ENCODE measurements at regions not wholly inside any gene's neighbourhood (a gene's known extent, or its start where the extent isn't known, plus 50 kb on each side); places are given as distances from the start of the nearest gene placed in this dataset.
"Not testable (repeated sequence)": the region's sequence is repeated elsewhere in the genome, so short reads cannot be mapped to it uniquely, and the experiment has no call there.

DNA sequence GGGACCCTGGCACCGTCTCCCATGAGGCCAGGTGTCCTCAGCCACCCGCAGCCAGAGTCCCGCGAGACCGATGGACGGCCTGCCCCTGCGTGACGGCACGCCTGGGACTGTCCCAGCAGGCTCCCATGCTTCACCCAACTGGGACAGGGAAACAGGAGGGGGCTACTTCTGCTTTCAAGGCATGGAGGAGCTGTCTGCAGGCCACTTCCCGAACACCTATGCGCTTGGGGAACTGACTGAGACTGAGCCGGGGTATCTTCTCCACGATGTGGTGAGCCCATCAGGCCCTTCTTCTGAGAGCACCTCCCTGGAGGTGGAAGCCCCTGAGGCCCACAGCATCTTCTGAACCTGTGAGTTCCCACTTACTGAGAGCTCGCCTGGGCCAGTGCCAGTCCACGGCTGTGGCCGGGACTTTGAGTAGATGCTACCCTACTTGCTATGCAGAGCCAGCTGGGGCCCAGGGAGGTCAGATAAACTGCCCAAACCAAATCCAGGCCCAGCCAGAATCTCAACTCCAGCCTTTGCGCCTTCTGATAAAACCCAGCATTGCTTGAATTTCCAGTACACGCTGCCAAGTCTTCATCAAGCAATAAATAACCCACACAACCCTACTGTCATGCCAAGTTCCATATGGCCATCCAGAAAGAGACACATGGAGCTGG is 85.4 kb upstream of the METTL9 start:
- peak overlapping the region in 1 of 2 donors; percentile 18 for H3K4me3 ChIP-seq
- not testable (repeated sequence) for ATAC-seq

DNA sequence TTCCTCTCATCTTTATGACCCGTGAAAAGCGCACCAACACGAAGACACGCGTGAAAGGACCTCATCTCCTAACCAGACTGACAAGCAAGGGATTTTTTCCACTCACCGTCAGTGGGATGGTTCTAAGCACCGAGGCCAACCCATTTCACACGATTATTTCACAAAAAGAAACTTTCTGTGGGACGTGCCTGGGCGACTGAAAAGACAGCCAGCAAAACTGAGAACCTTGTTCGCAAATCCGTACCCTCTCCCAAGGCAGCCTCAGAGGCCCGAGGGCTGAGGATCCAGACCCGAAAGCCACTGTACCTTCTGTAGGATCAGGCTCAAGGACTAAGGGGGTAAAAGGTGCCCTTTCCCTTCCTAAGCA is 84.9 kb upstream of the METTL9 start:
- Histone ChIP-seq H3K4me3 (peak overlapping the region in 1 of 2 donors; percentile 18), H3K4me1 (peaks cover 17 to 86% (median 67%) of the 10 kb centered on the region in 3 donors), H3K27ac (peak overlapping the region; percentile 66 to 88 (median 87))
- H3K36me3 ChIP-seq, H3K27me3 ChIP-seq, ATAC-seq, H3K9me3 ChIP-seq: not testable (repeated sequence)
- 39 to 67% methylated on average over 12 of the region's 14 CpGs for WGBS, 2 donors (ENCODE audit: low coverage in 1 of 2)

More for the DNA sequence above, 85.4 kb upstream of the METTL9 start:
- not testable (repeated sequence) for H3K36me3 ChIP-seq, H3K9me3 ChIP-seq, H3K27me3 ChIP-seq
- 28 to 60% methylated on average over 3 to 4 of the region's 18 CpGs for WGBS, 2 donors (ENCODE audit: low coverage in 1 of 2)
- H3K4me1 ChIP-seq = peaks cover 17 to 92% (median 72%) of the 10 kb centered on the region in 3 donors
- TF ChIP-seq POLR2AphosphoS5 (IDR thresholded peaks at IDR 0.05) = peak; percentile 27
- peak overlapping the region; percentile 66 to 88 (median 87) for H3K27ac ChIP-seq

DNA sequence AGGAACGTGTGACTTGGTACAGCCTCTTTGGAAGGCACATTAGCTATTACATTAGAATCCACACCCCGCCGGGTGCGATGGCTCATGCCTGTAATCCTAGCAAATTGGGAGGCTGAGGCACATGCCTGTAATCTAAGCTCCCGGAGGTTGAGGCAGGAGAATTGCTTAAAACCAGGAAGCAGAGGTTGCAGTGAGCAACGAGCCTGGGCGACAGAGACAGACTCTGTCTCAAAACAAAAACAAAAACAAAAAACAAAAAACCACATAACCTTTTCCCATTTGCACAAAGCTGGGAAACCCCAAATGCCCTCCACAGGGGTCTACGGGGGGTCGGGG is 82.7 kb upstream of the METTL9 start:
- H3K4me3 ChIP-seq = peak overlapping the region in 1 of 2 donors; percentile 34
- 5 to 30% methylated on average over 3 to 4 of the region's 9 CpGs for WGBS, 2 donors (ENCODE audit: low coverage in 1 of 2)
- H3K9me3 ChIP-seq, H3K36me3 ChIP-seq, ATAC-seq, H3K27me3 ChIP-seq: not testable (repeated sequence)
- peaks cover 13 to 79% (median 50%) of the 10 kb centered on the region in 3 donors for H3K4me1 ChIP-seq
- H3K27ac ChIP-seq = peak overlapping the region; percentile 75 to 88 (median 87)

DNA sequence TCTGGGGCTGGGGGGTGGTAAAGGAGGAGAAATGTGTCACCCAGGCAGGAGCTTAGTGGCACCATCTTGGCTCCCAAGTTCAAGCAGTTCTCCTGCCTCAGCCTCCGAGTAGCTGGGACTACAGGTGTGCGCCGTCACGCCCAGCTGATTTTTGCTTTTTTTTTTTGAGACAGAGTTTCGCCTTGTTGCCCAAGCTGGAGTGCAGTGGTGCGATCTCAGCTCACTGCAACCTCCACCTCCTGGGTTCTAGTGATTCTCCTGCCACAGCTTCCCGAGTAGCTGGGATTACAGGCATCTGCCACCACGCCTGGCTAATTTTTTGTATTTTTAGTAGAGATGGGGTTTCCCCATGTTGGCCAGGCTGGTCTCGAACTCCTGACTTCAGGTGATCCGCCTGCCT is 82.1 kb upstream of the METTL9 start:
- H3K9me3 ChIP-seq, H3K36me3 ChIP-seq, H3K27me3 ChIP-seq, ATAC-seq: not testable (repeated sequence)
- WGBS, 2 donors (ENCODE audit: low coverage in 1 of 2) = 57 to 76% methylated on average over 5 to 9 of the region's 10 CpGs
- H3K4me3 ChIP-seq = peak overlapping the region in 1 of 2 donors; percentile 34
- peaks cover 8 to 76% (median 44%) of the 10 kb centered on the region in 3 donors for H3K4me1 ChIP-seq
- peak overlapping the region; percentile 75 to 88 (median 87) for H3K27ac ChIP-seq

DNA sequence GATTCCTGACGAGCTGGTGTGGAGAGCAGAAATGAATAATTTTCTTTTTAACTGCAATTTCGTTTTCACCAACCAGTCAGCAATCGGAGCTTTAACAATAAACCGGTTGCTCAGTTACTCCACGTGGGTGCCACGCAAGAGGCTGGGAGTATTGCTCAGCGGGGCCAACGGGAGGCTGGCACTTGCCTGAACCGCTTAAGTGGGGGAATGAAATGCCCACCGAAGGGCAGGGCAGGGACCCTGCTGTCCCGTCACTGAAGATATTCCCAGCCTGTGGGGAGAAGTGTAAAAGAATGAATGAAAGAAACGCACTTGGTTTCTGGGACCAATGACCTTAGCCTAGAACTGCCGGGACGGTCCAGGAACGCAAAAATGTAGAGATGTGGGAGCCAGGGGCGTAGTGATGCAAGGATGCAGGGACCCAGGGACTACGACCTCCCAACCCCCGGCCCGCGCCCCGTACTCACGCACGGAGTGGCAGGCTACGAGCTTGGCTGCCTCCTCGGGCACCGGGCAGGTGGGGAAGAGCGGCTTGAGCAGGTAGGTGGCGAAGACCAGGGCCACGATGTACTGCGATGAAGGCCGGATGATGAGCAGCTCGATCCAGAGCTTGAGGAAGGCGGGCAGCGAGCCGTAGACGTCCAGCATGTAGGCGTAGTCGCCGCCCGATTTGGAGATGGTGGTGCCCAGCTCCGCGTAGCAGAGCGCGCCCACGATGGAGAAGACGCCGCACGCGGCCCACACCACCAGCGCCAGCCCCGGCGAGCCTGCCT is 79.8 kb upstream of the METTL9 start:
- Histone ChIP-seq H3K4me1 (peaks cover 0 to 53% (median 23%) of the 10 kb centered on the region in 3 donors), H3K4me3 (peak overlapping the region; percentile 79 to 80), H3K27ac (peak overlapping the region; percentile 70 to 96 (median 92))
- not testable (repeated sequence) for H3K36me3 ChIP-seq, H3K27me3 ChIP-seq, ATAC-seq, H3K9me3 ChIP-seq
- 0 to 1% methylated on average over 18 to 20 of the region's 52 CpGs for WGBS, 2 donors (ENCODE audit: low coverage in 1 of 2)

DNA sequence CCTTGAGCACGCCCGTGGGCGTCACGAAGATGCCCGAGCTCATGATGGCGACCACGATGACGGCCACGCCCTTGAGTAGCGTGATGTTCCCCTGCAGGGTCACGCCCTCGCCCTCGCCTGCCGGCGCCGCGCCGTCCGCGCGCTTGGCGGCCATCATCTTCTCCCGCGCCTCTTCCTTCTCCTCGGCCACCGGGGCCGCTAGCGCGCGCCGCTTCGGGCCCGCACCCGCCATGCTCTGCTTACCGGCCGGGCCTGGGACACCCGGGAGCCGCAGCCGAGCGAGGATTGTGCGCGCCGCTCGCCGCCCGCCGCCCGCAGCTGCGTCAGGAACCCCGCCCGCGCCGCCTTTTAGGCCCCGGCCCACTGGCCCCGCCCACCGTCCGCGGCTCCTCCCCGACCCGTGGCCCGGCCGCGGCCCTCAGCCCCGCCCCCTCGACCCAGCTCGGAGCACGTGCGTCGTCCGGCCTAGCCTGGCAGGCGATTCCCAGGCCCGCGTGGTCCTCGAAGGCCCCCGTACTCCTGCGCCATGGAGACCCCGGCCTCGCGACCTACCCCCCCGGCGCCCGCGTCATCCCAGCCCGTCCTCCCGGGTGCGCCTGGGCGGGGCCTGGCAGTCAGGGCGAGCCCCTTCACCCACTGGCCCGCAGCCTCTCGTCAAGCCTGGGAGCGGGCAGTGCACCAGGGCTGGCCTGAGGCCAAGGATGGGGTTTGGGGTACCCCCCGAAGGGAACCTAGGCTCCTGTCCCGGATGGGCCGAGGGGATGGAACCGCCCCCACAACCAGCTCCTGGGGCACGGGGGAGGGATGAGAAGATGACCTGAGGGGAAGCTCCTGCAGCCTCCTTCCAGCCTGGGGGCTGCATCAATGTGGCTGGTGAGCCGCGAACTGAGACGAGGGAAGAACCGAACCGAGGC is 79.0 kb upstream of the METTL9 start:
- not testable (repeated sequence) for H3K27me3 ChIP-seq, H3K9me3 ChIP-seq, H3K36me3 ChIP-seq
- peak overlapping the region; percentile 79 to 80 for H3K4me3 ChIP-seq
- H3K4me1 ChIP-seq = peaks cover 0 to 45% (median 15%) of the 10 kb centered on the region in 3 donors
- H3K27ac ChIP-seq = peak overlapping the region; percentile 70 to 96 (median 92)
- TF ChIP-seq POLR2A (IDR thresholded peaks at IDR 0.05) (peak; percentile 90 to 97), POLR2AphosphoS5 (IDR thresholded peaks at IDR 0.05) (peak; percentile 91)
- TF ChIP-seq, protein P1, sequence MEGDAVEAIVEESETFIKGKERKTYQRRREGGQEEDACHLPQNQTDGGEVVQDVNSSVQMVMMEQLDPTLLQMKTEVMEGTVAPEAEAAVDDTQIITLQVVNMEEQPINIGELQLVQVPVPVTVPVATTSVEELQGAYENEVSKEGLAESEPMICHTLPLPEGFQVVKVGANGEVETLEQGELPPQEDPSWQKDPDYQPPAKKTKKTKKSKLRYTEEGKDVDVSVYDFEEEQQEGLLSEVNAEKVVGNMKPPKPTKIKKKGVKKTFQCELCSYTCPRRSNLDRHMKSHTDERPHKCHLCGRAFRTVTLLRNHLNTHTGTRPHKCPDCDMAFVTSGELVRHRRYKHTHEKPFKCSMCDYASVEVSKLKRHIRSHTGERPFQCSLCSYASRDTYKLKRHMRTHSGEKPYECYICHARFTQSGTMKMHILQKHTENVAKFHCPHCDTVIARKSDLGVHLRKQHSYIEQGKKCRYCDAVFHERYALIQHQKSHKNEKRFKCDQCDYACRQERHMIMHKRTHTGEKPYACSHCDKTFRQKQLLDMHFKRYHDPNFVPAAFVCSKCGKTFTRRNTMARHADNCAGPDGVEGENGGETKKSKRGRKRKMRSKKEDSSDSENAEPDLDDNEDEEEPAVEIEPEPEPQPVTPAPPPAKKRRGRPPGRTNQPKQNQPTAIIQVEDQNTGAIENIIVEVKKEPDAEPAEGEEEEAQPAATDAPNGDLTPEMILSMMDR (IDR thresholded peaks at IDR 0.05) = peak in 1 of 4 experiments; percentile 29
- WGBS, 2 donors (ENCODE audit: low coverage in 1 of 2) = 0 to 4% methylated on average over 13 to 15 of the region's 101 CpGs
- ATAC-seq = peak; percentile 88

DNA sequence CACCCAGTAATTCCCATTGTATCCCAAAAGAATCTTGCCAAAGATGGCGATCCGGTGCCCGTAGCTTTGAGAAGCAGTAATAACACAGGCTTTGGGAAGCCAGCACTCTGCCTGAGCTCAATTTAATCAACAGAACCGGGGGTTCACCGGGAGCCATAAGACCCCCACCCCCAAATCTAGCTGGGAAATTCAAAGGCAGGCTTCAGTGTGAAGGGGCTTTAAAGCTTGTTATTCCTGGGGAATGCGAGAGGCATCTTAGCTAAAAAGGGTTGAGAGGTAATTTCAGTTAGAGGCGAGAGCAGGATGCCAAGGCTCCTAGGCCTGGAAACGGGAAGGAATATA is 78.4 kb upstream of the METTL9 start:
- peaks cover 0 to 38% (median 12%) of the 10 kb centered on the region in 3 donors for H3K4me1 ChIP-seq
- ATAC-seq, H3K9me3 ChIP-seq, H3K27me3 ChIP-seq, H3K4me3 ChIP-seq, H3K36me3 ChIP-seq: not testable (repeated sequence)
- peak overlapping the region; percentile 70 to 96 (median 92) for H3K27ac ChIP-seq
- 49% methylated on average over 4 to 8 of the region's 8 CpGs for WGBS, 2 donors (ENCODE audit: low coverage in 1 of 2)

All from gastroesophageal sphincter (tissue), 4 donors.